HepG2 (cell line): ENCODE measurements at regions not wholly inside any gene's neighbourhood (a gene's known extent, or its start where the extent isn't known, plus 50 kb on each side); places are given as distances from the start of the nearest gene placed in this dataset.

Experiments
- ATAC-seq: fragments of 200-7000 bp; cut with Tn5 transposase; 3 replicates; pipeline ENCODE4 v1.9.1; 2020; ENCODE audit warnings: mild to moderate bottlenecking, moderate library complexity
- BruUV-seq: library from RNA; stranded (reverse); fragments of 400-500 nt; replicated peaks from 2 replicates; lab custom pipeline; 2021; lab: Mats Ljungman, UMichigan
- CTCF ChIA-PET: fragments of 300-600 bp; formaldehyde crosslinking; extraction: SDS; loops from one replicate; lab custom pipeline; 2021; ENCODE audit warnings: low total read pairs, inconsistent platforms, low intra/inter-chr PET ratio; lab: Yijun Ruan, JAX
- POLR2A ChIA-PET: fragments of 350-600 bp; sonication (Branson Sonifier 250); formaldehyde crosslinking; loops from one replicate; lab custom pipeline; 2020; ENCODE audit warnings: antibody characterized with exemption, inconsistent platforms; lab: Yijun Ruan, JAX
- DNase-seq: peaks from one replicate; pipeline ENCODE4 v3.0.0-alpha.2; 2015; ENCODE audit warnings: low spot score
- FAIRE-seq: peaks from 3 replicates; lab custom pipeline; 2011; peaks lifted over from hg19 to GRCh38; lab: Jason Lieb, UNC
- H2AFZ ChIP-seq: one replicate; pipeline ENCODE4 v1.6.1; 2011; ENCODE audit warnings: low read length, inconsistent platforms
- H3K27ac ChIP-seq: fragments of 300-600 bp; 3 replicates; pipeline ENCODE4 v1.8.0; 2011; ENCODE audit warnings: mixed run types, mild to moderate bottlenecking, mixed read lengths, low read length, inconsistent platforms; ENCODE audit not compliant: insufficient read depth; ENCODE audit errors: extremely low read length
- H3K27me3 ChIP-seq, 2 experiments: fragments of 200-600 bp in 1 of 2; 2 replicates in 1 of 2; 3 replicates in 1 of 2; pipeline versions ENCODE4 v1.6.0 to v1.8.0; 2011; ENCODE audit warnings: low read length in 2 of 2, mild to moderate bottlenecking in 2 of 2, moderate library complexity in 2 of 2, inconsistent platforms in 1 of 2; ENCODE audit not compliant: insufficient read depth in 2 of 2, control insufficient read depth in 1 of 2
- H3K36me3 ChIP-seq, 2 experiments: fragments of 200-600 bp in 1 of 2; replicated peaks in 1 of 2; 2 replicates in 1 of 2; 3 replicates in 1 of 2; pipeline versions ENCODE4 v1.5.1 to v1.8.0; 2011; ENCODE audit warnings: low read length in 2 of 2, inconsistent platforms in 1 of 2; ENCODE audit not compliant: insufficient read depth in 2 of 2, control insufficient read depth in 1 of 2
- H3K4me1 ChIP-seq: 2 replicates; pipeline ENCODE4 v1.5.1; 2012; ENCODE audit warnings: low read length, inconsistent platforms; ENCODE audit not compliant: insufficient read depth
- H3K4me2 ChIP-seq: 2 replicates; pipeline ENCODE4 v1.6.0; 2011; ENCODE audit warnings: low read depth, low read length, inconsistent platforms
- H3K4me3 ChIP-seq, 3 experiments: fragments of 200-600 bp in 1 of 3; sonication (generic), shearing (Covaris generic) in 1 of 3; replicated peaks in 1 of 3; 2 replicates each; pipeline ENCODE4 v1.5.1; 2011 to 2016; ENCODE audit warnings: low read length in 3 of 3, inconsistent platforms in 2 of 3, low read depth in 2 of 3, mild to moderate bottlenecking in 2 of 3, control low read depth in 1 of 3, mixed read lengths in 1 of 3; ENCODE audit not compliant: insufficient read depth in 1 of 3
- H3K79me2 ChIP-seq: one replicate; pipeline ENCODE4 v1.6.1; 2011; ENCODE audit warnings: low read length, inconsistent platforms; ENCODE audit not compliant: insufficient read depth
- H3K9ac ChIP-seq: 2 replicates; pipeline ENCODE4 v1.6.0; 2011; ENCODE audit warnings: mild to moderate bottlenecking, low read depth, low read length, inconsistent platforms; ENCODE audit not compliant: insufficient read depth
- H3K9me3 ChIP-seq: 2 replicates; pipeline ENCODE4 v1.5.1; 2012; ENCODE audit warnings: mild to moderate bottlenecking, low read length
- H4K20me1 ChIP-seq: 2 replicates; pipeline ENCODE4 v1.6.0; 2011; ENCODE audit warnings: inconsistent platforms, mild to moderate bottlenecking, low read length, moderate library complexity; ENCODE audit not compliant: insufficient read depth
- HDAC6 ChIP-seq: fragments of 200-600 bp; sonication (generic); IDR thresholded peaks from 2 replicates; pipeline ENCODE4 v1.7.0; 2017; ENCODE audit warnings: mild to moderate bottlenecking, antibody characterized with exemption, low read length, low read depth
- HNRNPK ChIP-seq: fragments of 200-400 bp; formaldehyde crosslinking; IDR thresholded peaks from 2 replicates; pipeline ENCODE4 v1.6.1; 2018; ENCODE audit warnings: low read length, low read depth, moderate library complexity, mild to moderate bottlenecking; ENCODE audit not compliant: poor library complexity, severe bottlenecking
- MAFG ChIP-seq: sonication (generic); formaldehyde crosslinking; IDR thresholded peaks from 2 replicates; pipeline ENCODE4 v1.5.1; 2020; ENCODE audit warnings: mild to moderate bottlenecking, missing genetic modification reagents
- ZNF296 ChIP-seq: sonication (generic); formaldehyde crosslinking; conservative IDR thresholded peaks from 2 replicates; pipeline ENCODE4 v1.5.0; 2020; ENCODE audit warnings: mild to moderate bottlenecking, missing genetic modification reagents
- ZNF33A ChIP-seq: sonication (generic); formaldehyde crosslinking; IDR thresholded peaks from 2 replicates; pipeline ENCODE4 v1.5.1; 2020; ENCODE audit warnings: missing genetic modification reagents, mild to moderate bottlenecking, moderate library complexity, borderline replicate concordance
- ZNF883 ChIP-seq: sonication (generic); formaldehyde crosslinking; IDR thresholded peaks from 2 replicates; pipeline ENCODE4 v1.5.1; 2020; ENCODE audit warnings: mild to moderate bottlenecking, missing genetic modification reagents; ENCODE audit errors: not compliant biosample characterization
- WGBS: methylation state at CpG from one replicate; pipeline ENCODE4 v1.1.6; 2017; ENCODE audit warnings: low lambda C conversion rate; 5-methylcytosine and 5-hydroxymethylcytosine counted together
- in situ Hi-C: cut with HindIII; loops from 2 replicates; pipeline ENCODE4 v1.10.0; 2017; ENCODE audit warnings: low pct_unique_long_range_greater_than_20kb; ENCODE audit not compliant: extremely low pct_ligation_motif_present
- intact Hi-C: fragments of 100-400 bp; cut with micrococcal nuclease; formaldehyde crosslinking; loops from one replicate; pipeline ENCODE4 v1.10.0; 2022; ENCODE audit not compliant: unreplicated experiment
- TF ChIP-seq, protein P1 (sequence below): IDR thresholded peaks from 2 replicates; pipeline ENCODE4 v1.4.0; 2020; ENCODE audit warnings: mild to moderate bottlenecking, missing genetic modification reagents
- TF ChIP-seq, protein P2 (sequence below): IDR thresholded peaks from 2 replicates; pipeline ENCODE4 v1.6.1; 2016; ENCODE audit warnings: missing genetic modification reagents, missing compliant biosample characterization
- TF ChIP-seq, protein P3 (sequence below): IDR thresholded peaks from 2 replicates; pipeline ENCODE4 v1.6.1; 2016; ENCODE audit warnings: mild to moderate bottlenecking, missing biosample characterization, missing genetic modification reagents

DNA sequence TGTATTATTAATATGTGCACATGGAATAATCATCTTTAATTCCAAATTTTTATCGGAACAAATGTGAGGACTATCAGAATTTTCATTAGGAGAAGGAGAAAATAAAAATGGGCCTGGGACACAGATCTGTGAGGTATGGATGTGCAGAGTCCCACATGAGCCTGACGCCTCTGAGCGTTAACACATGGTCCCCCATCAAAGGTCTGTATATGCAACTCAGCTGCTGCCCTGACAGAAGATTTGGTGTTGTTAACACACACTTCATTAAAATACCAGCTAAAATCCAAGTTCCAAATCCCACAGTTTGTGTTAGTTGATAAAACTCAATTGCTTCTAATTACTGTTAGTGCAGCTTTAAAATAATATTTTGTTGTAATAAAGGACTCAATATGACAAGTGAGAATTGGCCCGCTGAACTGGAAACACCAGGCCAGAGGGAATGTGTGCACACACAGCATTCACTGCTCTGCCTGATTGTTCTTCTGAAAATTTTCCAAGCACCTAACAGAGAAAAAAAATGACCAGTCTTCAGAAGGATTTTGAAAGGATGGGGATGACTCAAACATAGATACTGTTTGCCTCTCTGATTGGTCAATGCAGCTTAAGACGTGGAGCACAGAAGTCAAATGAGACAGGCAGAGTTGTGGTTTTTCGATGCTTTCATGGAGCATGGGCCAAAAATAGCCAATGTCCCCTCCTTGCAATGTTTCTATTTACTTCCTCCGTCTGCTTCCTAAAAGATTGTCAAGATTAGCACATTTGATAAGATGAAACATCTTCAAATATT lies 266.6 kb downstream of the NKX6-1 start:
- H3K9ac ChIP-seq, result no peak overlapping the region
- BruUV-seq, result no TSS peak
- no peaks in the 10 kb centered on the region for H4K20me1 ChIP-seq
- no peak for DNase-seq
- H3K79me2 ChIP-seq, result no peaks in the 10 kb centered on the region
- 18% methylated on average over 7 of the region's 7 CpGs for whole genome bisulfite sequencing
- POLR2A ChIA-PET, result no interaction called here
- TF ChIP-seq ZNF296 (CRISPR knock-in tag) (no peak), MAFG (CRISPR knock-in tag) (no peak), HDAC6 (no peak), ZNF883 (CRISPR knock-in tag) (no peak), HNRNPK (no peak), ZNF33A (no peak)
- TF ChIP-seq, protein P1, sequence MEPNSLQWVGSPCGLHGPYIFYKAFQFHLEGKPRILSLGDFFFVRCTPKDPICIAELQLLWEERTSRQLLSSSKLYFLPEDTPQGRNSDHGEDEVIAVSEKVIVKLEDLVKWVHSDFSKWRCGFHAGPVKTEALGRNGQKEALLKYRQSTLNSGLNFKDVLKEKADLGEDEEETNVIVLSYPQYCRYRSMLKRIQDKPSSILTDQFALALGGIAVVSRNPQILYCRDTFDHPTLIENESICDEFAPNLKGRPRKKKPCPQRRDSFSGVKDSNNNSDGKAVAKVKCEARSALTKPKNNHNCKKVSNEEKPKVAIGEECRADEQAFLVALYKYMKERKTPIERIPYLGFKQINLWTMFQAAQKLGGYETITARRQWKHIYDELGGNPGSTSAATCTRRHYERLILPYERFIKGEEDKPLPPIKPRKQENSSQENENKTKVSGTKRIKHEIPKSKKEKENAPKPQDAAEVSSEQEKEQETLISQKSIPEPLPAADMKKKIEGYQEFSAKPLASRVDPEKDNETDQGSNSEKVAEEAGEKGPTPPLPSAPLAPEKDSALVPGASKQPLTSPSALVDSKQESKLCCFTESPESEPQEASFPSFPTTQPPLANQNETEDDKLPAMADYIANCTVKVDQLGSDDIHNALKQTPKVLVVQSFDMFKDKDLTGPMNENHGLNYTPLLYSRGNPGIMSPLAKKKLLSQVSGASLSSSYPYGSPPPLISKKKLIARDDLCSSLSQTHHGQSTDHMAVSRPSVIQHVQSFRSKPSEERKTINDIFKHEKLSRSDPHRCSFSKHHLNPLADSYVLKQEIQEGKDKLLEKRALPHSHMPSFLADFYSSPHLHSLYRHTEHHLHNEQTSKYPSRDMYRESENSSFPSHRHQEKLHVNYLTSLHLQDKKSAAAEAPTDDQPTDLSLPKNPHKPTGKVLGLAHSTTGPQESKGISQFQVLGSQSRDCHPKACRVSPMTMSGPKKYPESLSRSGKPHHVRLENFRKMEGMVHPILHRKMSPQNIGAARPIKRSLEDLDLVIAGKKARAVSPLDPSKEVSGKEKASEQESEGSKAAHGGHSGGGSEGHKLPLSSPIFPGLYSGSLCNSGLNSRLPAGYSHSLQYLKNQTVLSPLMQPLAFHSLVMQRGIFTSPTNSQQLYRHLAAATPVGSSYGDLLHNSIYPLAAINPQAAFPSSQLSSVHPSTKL (CRISPR knock-in tag), result no peak
- TF ChIP-seq, protein P2, sequence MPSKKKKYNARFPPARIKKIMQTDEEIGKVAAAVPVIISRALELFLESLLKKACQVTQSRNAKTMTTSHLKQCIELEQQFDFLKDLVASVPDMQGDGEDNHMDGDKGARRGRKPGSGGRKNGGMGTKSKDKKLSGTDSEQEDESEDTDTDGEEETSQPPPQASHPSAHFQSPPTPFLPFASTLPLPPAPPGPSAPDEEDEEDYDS (CRISPR knock-in tag), result no peak
- TF ChIP-seq, protein P3, sequence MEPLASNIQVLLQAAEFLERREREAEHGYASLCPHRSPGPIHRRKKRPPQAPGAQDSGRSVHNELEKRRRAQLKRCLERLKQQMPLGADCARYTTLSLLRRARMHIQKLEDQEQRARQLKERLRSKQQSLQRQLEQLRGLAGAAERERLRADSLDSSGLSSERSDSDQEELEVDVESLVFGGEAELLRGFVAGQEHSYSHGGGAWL (CRISPR knock-in tag), result no peak
- TF ChIP-seq, all 625 proteins: peak for 0
- Histone ChIP-seq H3K27ac (no peak overlapping the region), H3K9me3 (no peaks in the 10 kb centered on the region), H3K4me1 (no peaks in the 10 kb centered on the region), H3K4me2 (no peak overlapping the region), H2AFZ (no peak overlapping the region), H3K36me3 (no peaks in the 10 kb centered on the region), H3K27me3 (0 out of 5 replicates have a peak, but pooled peaks cover 0 to 3% of the 10 kb centered on the region in 2 experiments), H3K4me3 (no peak overlapping the region)
- FAIRE-seq (no peak), ATAC-seq (no peak)
- CTCF ChIA-PET, result no interaction called here
- in situ Hi-C loops, result no loop called here
- intact Hi-C loops, result no loop called here
